VCaP (cell line): ENCODE measurements at regions not wholly inside any gene's neighbourhood (a gene's known extent, or its start where the extent isn't known, plus 50 kb on each side); places are given as distances from the start of the nearest gene placed in this dataset.
A peak's percentile ranks its signal among the peaks of the same experiment; 100 is the strongest.

Experiments
- H3K27ac ChIP-seq: fragments of 450-650 bp; 2 replicates; pipeline ENCODE4 v1.5.1; 2017
- CTCF ChIP-seq: fragments of 450-650 bp; conservative IDR thresholded peaks from 2 replicates; pipeline ENCODE4 v1.5.1; 2017; ENCODE audit warnings: mild to moderate bottlenecking, moderate library complexity

- no peak overlapping the region for H3K27ac ChIP-seq
- TF ChIP-seq CTCF: no peak
These were observed 617.5 kb upstream of the SOX11 start for GRCh38 chr2:5074733-5075132.

- TF ChIP-seq CTCF: no peak
- no peak overlapping the region for H3K27ac ChIP-seq
These were observed 615.6 kb upstream of the SOX11 start for GRCh38 chr2:5076599-5076998.

- TF ChIP-seq CTCF: peak; percentile 62
- H3K27ac ChIP-seq: peak overlapping the region; percentile 25
These were observed 614.6 kb upstream of the SOX11 start for GRCh38 chr2:5077479-5078089.

GRCh38 chr2:5083402-5083801 lies 608.8 kb upstream of the SOX11 start:
- no peak for TF ChIP-seq CTCF
- no peak overlapping the region for H3K27ac ChIP-seq

GRCh38 chr2:5089409-5089808 lies 602.8 kb upstream of the SOX11 start:
- no peak for TF ChIP-seq CTCF
- H3K27ac ChIP-seq: peak overlapping the region; percentile 66

- H3K27ac ChIP-seq: no peak overlapping the region
- TF ChIP-seq CTCF: no peak
These were observed 599.1 kb upstream of the SOX11 start for GRCh38 chr2:5093056-5093455.

GRCh38 chr2:5093518-5093917 lies 598.7 kb upstream of the SOX11 start:
- H3K27ac ChIP-seq: no peak overlapping the region
- no peak for TF ChIP-seq CTCF
